ENCODE measurements at regions not wholly inside any gene's neighbourhood (a gene's known extent, or its start where the extent isn't known, plus 50 kb on each side); places are given as distances from the start of the nearest gene placed in this dataset.

GRCh38 chr7:155962968-155963300 is 150.7 kb upstream of the SHH start:
- no peak overlapping the region for H3K4me3 Mint-ChIP-seq
- POLR2A ChIA-PET, result no interaction called here
- DNase-seq, result no peak
- ATAC-seq, result no peak
- H3K27ac Mint-ChIP-seq, result no peak overlapping the region
- peaks cover 7% of the 10 kb centered on the region for H3K27me3 Mint-ChIP-seq
- no peaks in the 10 kb centered on the region for H3K36me3 Mint-ChIP-seq (ENCODE audit: low read depth)
- intact Hi-C loops (cut with micrococcal nuclease), result no loop called here
- peaks cover 2% of the 10 kb centered on the region for H3K9me3 Mint-ChIP-seq
- H3K4me1 Mint-ChIP-seq (ENCODE audit: low read depth), result peaks cover 28% of the 10 kb centered on the region
- CTCF ChIA-PET, result interaction anchor here (1.2 kb wide), 1 partner anchor 35 kb away, joined by 4 read pairs; no protein-coding TSS in a partner anchor
- TF ChIP-seq CTCF (IDR thresholded peaks at IDR 0.05), result no peak

GRCh38 chr7:155962191-155962967 is 150.1 kb upstream of the SHH start:
- Mint-ChIP-seq H3K4me3 (no peak overlapping the region), H3K4me1 (ENCODE audit: low read depth) (peaks cover 28% of the 10 kb centered on the region), H3K27ac (peak overlapping the region; percentile 81), H3K27me3 (peaks cover 7% of the 10 kb centered on the region), H3K36me3 (ENCODE audit: low read depth) (no peaks in the 10 kb centered on the region), H3K9me3 (no peaks in the 10 kb centered on the region)
- peak; percentile 69 for DNase-seq
- CTCF ChIA-PET, result interaction anchor here (1.2 kb wide), 1 partner anchor 35 kb away, joined by 4 read pairs; no protein-coding TSS in a partner anchor
- POLR2A ChIA-PET, result no interaction called here
- TF ChIP-seq CTCF (IDR thresholded peaks at IDR 0.05), result no peak
- peak; percentile 86 for ATAC-seq
- intact Hi-C loops (cut with micrococcal nuclease), result no loop called here

- no peaks in the 10 kb centered on the region for H3K36me3 Mint-ChIP-seq (ENCODE audit: low read depth)
- no peaks in the 10 kb centered on the region for H3K9me3 Mint-ChIP-seq
- POLR2A ChIA-PET, result interaction anchor here (1.0 kb wide), 1 partner anchor 37 kb away, joined by 4 read pairs; no protein-coding TSS in a partner anchor
- intact Hi-C loops (cut with micrococcal nuclease), result no loop called here
- CTCF ChIA-PET, result interaction anchor here (1.2 kb wide), 1 partner anchor 36 kb away, joined by 4 read pairs; no protein-coding TSS in a partner anchor
- H3K27ac Mint-ChIP-seq, result no peak overlapping the region
- no peak overlapping the region for H3K4me3 Mint-ChIP-seq
- peak; percentile 5 for ATAC-seq
- no peak for TF ChIP-seq CTCF (IDR thresholded peaks at IDR 0.05)
- DNase-seq, result peak; percentile 52
- H3K4me1 Mint-ChIP-seq (ENCODE audit: low read depth), result peaks cover 28% of the 10 kb centered on the region
- peaks cover 7% of the 10 kb centered on the region for H3K27me3 Mint-ChIP-seq
Measured at GRCh38 chr7:155961241-155962190, 149.3 kb upstream of the SHH start.

GRCh38 chr7:155959894-155960293 is 147.6 kb upstream of the SHH start:
- no peaks in the 10 kb centered on the region for H3K9me3 Mint-ChIP-seq
- peaks cover 25% of the 10 kb centered on the region for H3K4me1 Mint-ChIP-seq (ENCODE audit: low read depth)
- no peak overlapping the region for H3K27ac Mint-ChIP-seq
- intact Hi-C loops (cut with micrococcal nuclease), result no loop called here
- ChIA-PET POLR2A (no interaction called here), CTCF (no interaction called here)
- no peak overlapping the region for H3K4me3 Mint-ChIP-seq
- no peak for DNase-seq
- ATAC-seq, result no peak
- no peak for TF ChIP-seq CTCF (IDR thresholded peaks at IDR 0.05)
- no peaks in the 10 kb centered on the region for H3K36me3 Mint-ChIP-seq (ENCODE audit: low read depth)
- H3K27me3 Mint-ChIP-seq, result peaks cover 5% of the 10 kb centered on the region

GRCh38 chr7:155956977-155957376 is 144.7 kb upstream of the SHH start:
- CTCF ChIA-PET, result no interaction called here

More at GRCh38 chr7:155956977-155957376, 144.7 kb upstream of the SHH start:
- no peaks in the 10 kb centered on the region for H3K36me3 Mint-ChIP-seq (ENCODE audit: low read depth)
- H3K4me3 Mint-ChIP-seq, result no peak overlapping the region
- intact Hi-C loops (cut with micrococcal nuclease), result no loop called here
- peaks cover 9% of the 10 kb centered on the region for H3K4me1 Mint-ChIP-seq (ENCODE audit: low read depth)
- ATAC-seq (no peak), DNase-seq (no peak)
- no peak for TF ChIP-seq CTCF (IDR thresholded peaks at IDR 0.05)
- POLR2A ChIA-PET, result no interaction called here
- peaks cover 2% of the 10 kb centered on the region for H3K27me3 Mint-ChIP-seq
- no peaks in the 10 kb centered on the region for H3K9me3 Mint-ChIP-seq
- H3K27ac Mint-ChIP-seq, result no peak overlapping the region
